RWPE1 (cell line): ENCODE measurements at regions not wholly inside any gene's neighbourhood (a gene's known extent, or its start where the extent isn't known, plus 50 kb on each side); places are given as distances from the start of the nearest gene placed in this dataset.

Source experiments
- CTCF ChIA-PET: fragments of 350-600 bp; sonication (Branson Sonifier 250); formaldehyde crosslinking; extraction: SDS; loops from one replicate; lab custom pipeline; 2021; lab: Yijun Ruan, JAX
- POLR2A ChIA-PET: fragments of 400-600 bp; formaldehyde crosslinking; extraction: SDS; loops from one replicate; lab custom pipeline; 2020; ENCODE audit warnings: antibody characterized with exemption; ENCODE audit not compliant: low non-redundant PET; lab: Yijun Ruan, JAX
- DNase-seq: peaks from one replicate; pipeline ENCODE4 v3.0.0; 2012; ENCODE audit warnings: low spot score
- H3K27ac ChIP-seq: fragments of 450-650 bp; 2 replicates; pipeline ENCODE4 v1.5.1; 2017
- TF ChIP-seq, protein P1 (sequence below): fragments of 450-650 bp; conservative IDR thresholded peaks from 2 replicates; pipeline ENCODE4 v1.5.1; 2017; ENCODE audit warnings: low read depth, mild to moderate bottlenecking

DNA sequence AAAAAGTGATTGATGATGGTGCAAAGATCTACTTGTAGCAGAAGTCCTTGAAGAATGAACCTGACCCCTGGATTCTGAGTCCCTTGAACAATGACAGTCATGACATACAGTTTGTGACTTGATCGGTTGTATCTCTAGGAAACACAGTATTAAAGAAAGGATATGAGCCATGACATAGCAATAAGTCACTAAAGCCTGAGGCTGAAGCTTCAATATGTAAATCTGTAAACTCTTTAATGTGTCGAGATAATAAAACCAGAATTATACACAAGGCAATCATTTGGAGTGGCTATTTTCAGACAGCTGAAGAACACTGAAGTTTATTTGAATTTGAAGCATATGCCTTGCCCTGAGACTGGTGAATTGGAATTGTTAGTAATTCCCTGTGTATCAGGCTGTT, 911.5 kb upstream of the RAG2 start:
- ChIA-PET POLR2A (no interaction called here), CTCF (interaction anchor here (0.6 kb wide), 1 partner anchor 64 kb away, joined by 5 read pairs; no protein-coding TSS in a partner anchor)
- no peak for DNase-seq
- H3K27ac ChIP-seq, result no peak overlapping the region
- TF ChIP-seq, protein P1, sequence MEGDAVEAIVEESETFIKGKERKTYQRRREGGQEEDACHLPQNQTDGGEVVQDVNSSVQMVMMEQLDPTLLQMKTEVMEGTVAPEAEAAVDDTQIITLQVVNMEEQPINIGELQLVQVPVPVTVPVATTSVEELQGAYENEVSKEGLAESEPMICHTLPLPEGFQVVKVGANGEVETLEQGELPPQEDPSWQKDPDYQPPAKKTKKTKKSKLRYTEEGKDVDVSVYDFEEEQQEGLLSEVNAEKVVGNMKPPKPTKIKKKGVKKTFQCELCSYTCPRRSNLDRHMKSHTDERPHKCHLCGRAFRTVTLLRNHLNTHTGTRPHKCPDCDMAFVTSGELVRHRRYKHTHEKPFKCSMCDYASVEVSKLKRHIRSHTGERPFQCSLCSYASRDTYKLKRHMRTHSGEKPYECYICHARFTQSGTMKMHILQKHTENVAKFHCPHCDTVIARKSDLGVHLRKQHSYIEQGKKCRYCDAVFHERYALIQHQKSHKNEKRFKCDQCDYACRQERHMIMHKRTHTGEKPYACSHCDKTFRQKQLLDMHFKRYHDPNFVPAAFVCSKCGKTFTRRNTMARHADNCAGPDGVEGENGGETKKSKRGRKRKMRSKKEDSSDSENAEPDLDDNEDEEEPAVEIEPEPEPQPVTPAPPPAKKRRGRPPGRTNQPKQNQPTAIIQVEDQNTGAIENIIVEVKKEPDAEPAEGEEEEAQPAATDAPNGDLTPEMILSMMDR, result no peak

- no peak overlapping the region for H3K27ac ChIP-seq
- POLR2A ChIA-PET, result no interaction called here
- TF ChIP-seq, protein P1, result no peak
- no peak for DNase-seq
- CTCF ChIA-PET, result interaction anchor here (0.6 kb wide), 1 partner anchor 190 kb away, joined by 3 read pairs; no protein-coding TSS in a partner anchor
Measured at GRCh38 chr11:37506531-37506930, 908.5 kb upstream of the RAG2 start.

GRCh38 chr11:37505406-37505805, 907.4 kb upstream of the RAG2 start:
- H3K27ac ChIP-seq, result no peak overlapping the region
- peak; percentile 34 for DNase-seq
- ChIA-PET CTCF (no interaction called here), POLR2A (no interaction called here)
- TF ChIP-seq, protein P1, result no peak

DNA sequence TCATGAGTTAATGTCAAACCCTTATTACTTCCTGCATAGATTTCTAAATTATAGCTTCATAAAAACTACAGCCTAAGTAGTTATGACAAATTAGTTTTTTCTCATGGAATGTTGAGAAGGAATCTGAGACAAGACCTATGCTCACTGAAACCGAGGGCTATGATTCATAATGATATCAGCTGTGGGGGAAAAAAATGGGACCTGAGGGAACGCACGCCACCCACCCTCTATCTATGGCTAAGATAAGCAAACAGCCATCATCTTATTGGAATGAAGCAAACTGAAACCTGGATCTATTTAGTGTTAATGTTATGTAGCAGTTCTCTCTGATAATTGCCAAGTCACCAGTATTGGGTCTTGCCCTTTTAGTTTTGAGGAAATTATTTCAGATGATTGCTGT, 906.9 kb upstream of the RAG2 start:
- no peak overlapping the region for H3K27ac ChIP-seq
- POLR2A ChIA-PET, result no interaction called here
- peak; percentile 85 for DNase-seq
- CTCF ChIA-PET, result no interaction called here
- TF ChIP-seq, protein P1, result no peak

GRCh38 chr11:37504060-37504611, 906.1 kb upstream of the RAG2 start:
- CTCF ChIA-PET, result interaction anchor here (0.6 kb wide), 3 partner anchors 102 to 1941 kb away, joined by 3 to 4 read pairs (median 3); no protein-coding TSS in a partner anchor
- POLR2A ChIA-PET, result no interaction called here
- TF ChIP-seq, protein P1, result no peak
- H3K27ac ChIP-seq, result no peak overlapping the region
- DNase-seq, result peak; percentile 70

GRCh38 chr11:37503411-37504059, 905.5 kb upstream of the RAG2 start:
- ChIA-PET CTCF (interaction anchor here (0.6 kb wide), 1 partner anchor 1285 kb away, joined by 3 read pairs; no protein-coding TSS in a partner anchor), POLR2A (no interaction called here)
- no peak overlapping the region for H3K27ac ChIP-seq

More at GRCh38 chr11:37503411-37504059, 905.5 kb upstream of the RAG2 start:
- no peak for DNase-seq
- TF ChIP-seq, protein P1, result no peak
